Testis (tissue), 2 donors: ENCODE measurements at regions not wholly inside any gene's neighbourhood (a gene's known extent, or its start where the extent isn't known, plus 50 kb on each side); places are given as distances from the start of the nearest gene placed in this dataset.

Experiments used
- CTCF ChIP-seq, 3 experiments: fragments of 450-650 bp in 2 of 3; fragments of 200-600 bp in 1 of 3; sonication (generic) in 1 of 3; IDR thresholded peaks; one replicate each; pipeline ENCODE4 v1.5.1; 2016 to 2019; ENCODE audit warnings: antibody characterized with exemption in 3 of 3, mild to moderate bottlenecking in 2 of 3, moderate library complexity in 1 of 3
- POLR2A ChIP-seq: fragments of 450-650 bp; IDR thresholded peaks from one replicate; pipeline ENCODE4 v1.6.1; 2017; ENCODE audit warnings: antibody characterized with exemption, mild to moderate bottlenecking, moderate library complexity

DNA sequence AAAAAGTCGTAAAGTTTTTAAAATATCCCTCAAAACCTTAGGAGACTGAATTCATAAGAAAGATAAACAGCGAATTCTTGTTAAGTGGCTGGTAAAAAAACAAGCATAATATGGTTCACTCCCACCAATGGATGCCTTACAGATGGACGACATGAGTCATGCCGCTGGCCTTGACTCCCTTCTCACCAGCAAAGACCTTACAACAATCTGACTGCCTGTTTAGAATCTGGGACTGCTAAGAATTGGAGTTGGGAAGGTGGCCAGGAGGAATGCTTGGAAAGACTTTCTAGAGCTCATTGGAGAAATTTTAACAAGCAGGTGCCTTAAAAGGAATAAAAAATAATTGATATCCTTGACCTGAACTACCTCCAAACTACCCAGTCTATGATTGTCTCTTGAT lies 206.9 kb upstream of the FMN2 start:
- TF ChIP-seq POLR2A (no peak), CTCF (IDR thresholded peaks at IDR 0.05) (no peak)
